K562 (cell line): ENCODE measurements at regions not wholly inside any gene's neighbourhood (a gene's known extent, or its start where the extent isn't known, plus 50 kb on each side); places are given as distances from the start of the nearest gene placed in this dataset.

Source experiments
- ATAC-seq: fragments of 200-7000 bp; cut with Tn5 transposase; 3 replicates; pipeline ENCODE4 v1.9.1; 2020; ENCODE audit warnings: moderate library complexity
- BruUV-seq: library from RNA; stranded (reverse); fragments of 400-500 nt; replicated peaks from 2 replicates; lab custom pipeline; 2021; lab: Mats Ljungman, UMichigan
- CTCF ChIA-PET: fragments of 300-600 bp; formaldehyde crosslinking; extraction: SDS; loops from one replicate; lab custom pipeline; 2021; ENCODE audit warnings: low intra/inter-chr PET ratio; lab: Yijun Ruan, JAX
- POLR2A ChIA-PET: fragments of 300-600, 350-650 bp; sonication (Branson Sonifier 250); formaldehyde crosslinking; extraction: SDS; loops from one replicate; lab custom pipeline; 2021; ENCODE audit warnings: antibody characterized with exemption, inconsistent platforms; lab: Yijun Ruan, JAX
- DNase-seq, 4 experiments: peaks; one replicate each; pipeline versions ENCODE4 v3.0.0 to v3.0.0-alpha.2; 2011 to 2018; ENCODE audit warnings: low spot score in 3 of 4, mixed read lengths in 3 of 4; ENCODE audit errors: extremely low read depth in 1 of 4
- FAIRE-seq: peaks from 2 replicates; lab custom pipeline; 2011; peaks lifted over from hg19 to GRCh38; lab: Jason Lieb, UNC
- H2AFZ ChIP-seq: 2 replicates; pipeline ENCODE4 v1.6.0; 2011; ENCODE audit warnings: low read depth, low read length, control low read depth, inconsistent platforms
- H3K27ac ChIP-seq: fragments of 200-600 bp; 3 replicates; pipeline ENCODE4 v1.8.0; 2011; ENCODE audit warnings: low read depth, mild to moderate bottlenecking, control low read depth, inconsistent platforms, low read length, moderate library complexity, mixed read lengths; ENCODE audit errors: extremely low read depth
- H3K27me3 ChIP-seq, 2 experiments: fragments of 300-600 bp in 1 of 2; 2 replicates in 1 of 2; 3 replicates in 1 of 2; pipeline versions ENCODE4 v1.6.0 to v1.8.0; 2011; ENCODE audit warnings: inconsistent platforms in 2 of 2, low read length in 2 of 2, mild to moderate bottlenecking in 1 of 2, mixed read lengths in 1 of 2, moderate library complexity in 1 of 2; ENCODE audit not compliant: control insufficient read depth in 2 of 2, insufficient read depth in 2 of 2
- H3K36me3 ChIP-seq: fragments of 300-600 bp; 3 replicates; pipeline ENCODE4 v1.8.0; 2011; ENCODE audit warnings: mild to moderate bottlenecking, low read length, inconsistent platforms; ENCODE audit not compliant: control insufficient read depth, insufficient read depth
- H3K4me1 ChIP-seq, 2 experiments: fragments of 200-600 bp in 1 of 2; replicated peaks in 1 of 2; 2 replicates in 1 of 2; 3 replicates in 1 of 2; pipeline versions ENCODE4 v1.5.1 to v1.8.0; 2011; ENCODE audit warnings: inconsistent platforms in 2 of 2, low read length in 2 of 2, mild to moderate bottlenecking in 1 of 2, mixed read lengths in 1 of 2, moderate library complexity in 1 of 2; ENCODE audit not compliant: control insufficient read depth in 2 of 2, insufficient read depth in 2 of 2
- H3K4me2 ChIP-seq: 2 replicates; pipeline ENCODE4 v1.6.1; 2011; ENCODE audit warnings: low read length, control low read depth, inconsistent platforms, mixed read lengths; ENCODE audit not compliant: insufficient read depth
- H3K4me3 ChIP-seq: fragments of 200-600 bp; sonication (generic), shearing (Covaris generic); 2 replicates; pipeline ENCODE4 v1.5.1; 2016; ENCODE audit warnings: control low read depth, inconsistent platforms
- H3K79me2 ChIP-seq: fragments of 200-600 bp; 3 replicates; pipeline ENCODE4 v1.8.0; 2011; ENCODE audit warnings: low read length, inconsistent platforms; ENCODE audit not compliant: control insufficient read depth, insufficient read depth
- H3K9ac ChIP-seq, 2 experiments: 2 replicates each; pipeline versions ENCODE4 v1.6.0 to v1.6.1; 2011; ENCODE audit warnings: low read depth in 2 of 2, low read length in 2 of 2, control low read depth in 1 of 2, inconsistent platforms in 1 of 2, mild to moderate bottlenecking in 1 of 2, mixed read lengths in 1 of 2; ENCODE audit not compliant: insufficient read depth in 1 of 2
- H3K9me1 ChIP-seq: one replicate; pipeline ENCODE4 v1.6.0; 2011; ENCODE audit warnings: inconsistent platforms, mild to moderate bottlenecking, low read length, moderate library complexity; ENCODE audit not compliant: control insufficient read depth, insufficient read depth
- H3K9me3 ChIP-seq: replicated peaks from 2 replicates; pipeline ENCODE4 v1.5.1; 2011; ENCODE audit warnings: low read depth, low read length, inconsistent platforms; ENCODE audit not compliant: control insufficient read depth, insufficient read depth
- H4K20me1 ChIP-seq: replicated peaks from 2 replicates; pipeline ENCODE4 v1.6.1; 2011; ENCODE audit warnings: low read length, inconsistent platforms, mixed read lengths; ENCODE audit not compliant: control insufficient read depth, insufficient read depth
- C11orf30 ChIP-seq: fragments of 450-650 bp; IDR thresholded peaks from 2 replicates; pipeline ENCODE4 v1.6.1; 2016; ENCODE audit warnings: low read depth, mild to moderate bottlenecking
- ELF1 ChIP-seq: fragments of 200-800 bp; sonication (Bioruptor generic); IDR thresholded peaks from 2 replicates; pipeline ENCODE4 v1.6.1; 2016; ENCODE audit warnings: missing genetic modification characterization, missing compliant biosample characterization
- ETS2 ChIP-seq: IDR thresholded peaks from 2 replicates; pipeline ENCODE4 v1.6.1; 2016; ENCODE audit warnings: borderline replicate concordance, missing genetic modification characterization, mild to moderate bottlenecking, moderate library complexity, missing compliant biosample characterization; ENCODE audit not compliant: poor library complexity, severe bottlenecking
- HMGN3 ChIP-seq: IDR thresholded peaks from 2 replicates; pipeline ENCODE4 v1.6.1; 2011; ENCODE audit warnings: borderline replicate concordance, low read depth, mild to moderate bottlenecking, mixed read lengths, low read length; ENCODE audit not compliant: insufficient read length; ENCODE audit errors: extremely low read depth
- HNRNPUL1 ChIP-seq: fragments of 200-400 bp; formaldehyde crosslinking; IDR thresholded peaks from 2 replicates; pipeline ENCODE4 v1.6.1; 2017; ENCODE audit warnings: low read length
- JUN ChIP-seq, 2 experiments: sonication (generic) in 1 of 2; formaldehyde crosslinking in 1 of 2; IDR thresholded peaks; 2 replicates each; pipeline versions ENCODE4 v1.6.1 to v1.8.0; 2012 to 2022; ENCODE audit warnings: borderline replicate concordance in 2 of 2, mild to moderate bottlenecking in 2 of 2, improper control_type of control experiment in 1 of 2, low read depth in 1 of 2, low read length in 1 of 2, missing genetic modification reagents in 1 of 2
- NEUROD1 ChIP-seq: fragments of 150-350 bp; IDR thresholded peaks from 2 replicates; pipeline ENCODE4 v1.6.1; 2014; ENCODE audit warnings: borderline replicate concordance, low read length, low read depth; ENCODE audit not compliant: partially characterized antibody
- NR3C1 ChIP-seq: sonication (generic); formaldehyde crosslinking; IDR thresholded peaks from 2 replicates; pipeline ENCODE4 v1.8.1; 2022; ENCODE audit warnings: missing genetic modification reagents
- OTX1 ChIP-seq: fragments of 450-650 bp; formaldehyde crosslinking; IDR thresholded peaks from 2 replicates; pipeline ENCODE4 v1.4.0; 2022; ENCODE audit warnings: mild to moderate bottlenecking
- PRPF4 ChIP-seq: fragments of 200-400 bp; formaldehyde crosslinking; IDR thresholded peaks from one replicate; pipeline ENCODE4 v1.6.1; 2017; ENCODE audit warnings: low read length, low read depth, mild to moderate bottlenecking; ENCODE audit not compliant: insufficient read depth, poor library complexity, severe bottlenecking
- SPI1 ChIP-seq: IDR thresholded peaks from 2 replicates; pipeline ENCODE4 v1.6.1; 2011; ENCODE audit warnings: low read depth, low read length, control low read depth, borderline replicate concordance
- ZBED1 ChIP-seq: IDR thresholded peaks from 2 replicates; pipeline ENCODE4 v1.6.1; 2014
- ZNF695 ChIP-seq: fragments of 450-650 bp; formaldehyde crosslinking; IDR thresholded peaks from 2 replicates; pipeline ENCODE4 v1.4.0; 2020; ENCODE audit warnings: mild to moderate bottlenecking, moderate library complexity
- WGBS: fragments of 100-300 bp; shearing (Covaris generic); methylation state at CpG from one replicate; pipeline ENCODE4 v1.1.6; 2016; ENCODE audit warnings: low coverage, mixed read lengths; ENCODE audit not compliant: insufficient coverage; ENCODE audit errors: missing lambda C conversion rate; 5-methylcytosine and 5-hydroxymethylcytosine counted together
- in situ Hi-C: fragments of 300-500 bp; cut with MboI; formaldehyde crosslinking; loops from 4 replicates; pipeline ENCODE4 v1.15.0; 2018; ENCODE audit warnings: inconsistent platforms, mixed read lengths
- intact Hi-C: fragments of 100-400 bp; cut with micrococcal nuclease; formaldehyde crosslinking; loops from 2 replicates; pipeline ENCODE4 v1.14.2; 2022
- TF ChIP-seq, protein P1 (sequence below), 2 experiments: IDR thresholded peaks; 2 replicates each; pipeline ENCODE4 v1.6.1; 2011; ENCODE audit warnings: borderline replicate concordance in 1 of 2, control low read depth in 1 of 2, low read depth in 1 of 2, low read length in 1 of 2, mild to moderate bottlenecking in 1 of 2, mixed read lengths in 1 of 2, moderate library complexity in 1 of 2; ENCODE audit not compliant: insufficient read depth in 1 of 2, insufficient read length in 1 of 2, poor library complexity in 1 of 2, severe bottlenecking in 1 of 2; ENCODE audit errors: extremely low read depth in 1 of 2
- TF ChIP-seq, protein P2 (sequence below): fragments of 250-450 bp; sonication (Bioruptor Pico); IDR thresholded peaks from 2 replicates; pipeline ENCODE4 v1.4.0; 2020

DNA sequence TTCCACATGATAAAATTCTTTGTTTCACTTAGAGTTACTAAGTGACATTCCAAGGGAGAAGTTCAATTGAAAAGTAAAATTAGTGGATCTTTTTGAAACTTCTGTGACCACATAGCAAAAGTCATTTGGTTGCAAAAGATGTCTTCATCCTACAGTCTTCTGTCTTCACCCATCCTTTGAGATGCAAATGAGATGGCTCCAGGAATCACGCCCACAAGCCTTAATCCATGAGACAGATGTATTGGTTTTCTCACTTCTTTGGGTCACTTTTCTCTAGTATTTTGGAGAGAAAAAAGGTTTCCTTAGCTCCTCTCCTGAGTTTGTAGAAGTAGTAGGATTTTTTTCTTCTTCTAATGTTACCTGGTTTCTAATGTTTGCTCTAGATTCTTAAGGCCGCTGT is 259.5 kb upstream of the SLC10A2 start:
- Histone ChIP-seq H3K79me2 (no peaks in the 10 kb centered on the region), H3K4me2 (no peak overlapping the region), H3K4me3 (no peak overlapping the region), H4K20me1 (no peaks in the 10 kb centered on the region), H3K9ac (no peak overlapping the region), H3K27me3 (no peaks in the 10 kb centered on the region), H3K4me1 (no peaks in the 10 kb centered on the region), H3K9me1 (no peaks in the 10 kb centered on the region), H3K27ac (no peak overlapping the region), H3K36me3 (no peaks in the 10 kb centered on the region), H2AFZ (no peak overlapping the region), H3K9me3 (no peaks in the 10 kb centered on the region)
- in situ Hi-C loops, result no loop called here
- WGBS, result 0% methylated on average over 2 of the region's 2 CpGs
- FAIRE-seq (no peak), ATAC-seq (no peak), DNase-seq (no peak)
- BruUV-seq, result no TSS peak
- ChIA-PET CTCF (no interaction called here), POLR2A (no interaction called here)
- TF ChIP-seq NR3C1 (CRISPR knock-in tag) (no peak), ZBED1 (no peak), ETS2 (tag) (no peak), HMGN3 (no peak), ELF1 (no peak), PRPF4 (no peak), HNRNPUL1 (no peak), JUN (IDR thresholded peaks at IDR 0.05; ENCODE audit: borderline replicate concordance, low read depth, low read length) (no peak), JUN (CRISPR knock-in tag; IDR thresholded peaks at IDR 0.05; ENCODE audit: borderline replicate concordance) (no peak), C11orf30 (no peak), ZNF695 (CRISPR knock-in tag) (no peak), SPI1 (no peak), OTX1 (CRISPR knock-in tag) (no peak), NEUROD1 (no peak)
- TF ChIP-seq, protein P1, sequence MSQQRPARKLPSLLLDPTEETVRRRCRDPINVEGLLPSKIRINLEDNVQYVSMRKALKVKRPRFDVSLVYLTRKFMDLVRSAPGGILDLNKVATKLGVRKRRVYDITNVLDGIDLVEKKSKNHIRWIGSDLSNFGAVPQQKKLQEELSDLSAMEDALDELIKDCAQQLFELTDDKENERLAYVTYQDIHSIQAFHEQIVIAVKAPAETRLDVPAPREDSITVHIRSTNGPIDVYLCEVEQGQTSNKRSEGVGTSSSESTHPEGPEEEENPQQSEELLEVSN (IDR thresholded peaks at IDR 0.05; ENCODE audit: borderline replicate concordance in 1 of 2, extremely low read depth in 1 of 2, insufficient read depth in 1 of 2, insufficient read length in 1 of 2, low read depth in 1 of 2, low read length in 1 of 2, poor library complexity in 1 of 2, severe bottlenecking in 1 of 2), result no peak
- TF ChIP-seq, protein P2, sequence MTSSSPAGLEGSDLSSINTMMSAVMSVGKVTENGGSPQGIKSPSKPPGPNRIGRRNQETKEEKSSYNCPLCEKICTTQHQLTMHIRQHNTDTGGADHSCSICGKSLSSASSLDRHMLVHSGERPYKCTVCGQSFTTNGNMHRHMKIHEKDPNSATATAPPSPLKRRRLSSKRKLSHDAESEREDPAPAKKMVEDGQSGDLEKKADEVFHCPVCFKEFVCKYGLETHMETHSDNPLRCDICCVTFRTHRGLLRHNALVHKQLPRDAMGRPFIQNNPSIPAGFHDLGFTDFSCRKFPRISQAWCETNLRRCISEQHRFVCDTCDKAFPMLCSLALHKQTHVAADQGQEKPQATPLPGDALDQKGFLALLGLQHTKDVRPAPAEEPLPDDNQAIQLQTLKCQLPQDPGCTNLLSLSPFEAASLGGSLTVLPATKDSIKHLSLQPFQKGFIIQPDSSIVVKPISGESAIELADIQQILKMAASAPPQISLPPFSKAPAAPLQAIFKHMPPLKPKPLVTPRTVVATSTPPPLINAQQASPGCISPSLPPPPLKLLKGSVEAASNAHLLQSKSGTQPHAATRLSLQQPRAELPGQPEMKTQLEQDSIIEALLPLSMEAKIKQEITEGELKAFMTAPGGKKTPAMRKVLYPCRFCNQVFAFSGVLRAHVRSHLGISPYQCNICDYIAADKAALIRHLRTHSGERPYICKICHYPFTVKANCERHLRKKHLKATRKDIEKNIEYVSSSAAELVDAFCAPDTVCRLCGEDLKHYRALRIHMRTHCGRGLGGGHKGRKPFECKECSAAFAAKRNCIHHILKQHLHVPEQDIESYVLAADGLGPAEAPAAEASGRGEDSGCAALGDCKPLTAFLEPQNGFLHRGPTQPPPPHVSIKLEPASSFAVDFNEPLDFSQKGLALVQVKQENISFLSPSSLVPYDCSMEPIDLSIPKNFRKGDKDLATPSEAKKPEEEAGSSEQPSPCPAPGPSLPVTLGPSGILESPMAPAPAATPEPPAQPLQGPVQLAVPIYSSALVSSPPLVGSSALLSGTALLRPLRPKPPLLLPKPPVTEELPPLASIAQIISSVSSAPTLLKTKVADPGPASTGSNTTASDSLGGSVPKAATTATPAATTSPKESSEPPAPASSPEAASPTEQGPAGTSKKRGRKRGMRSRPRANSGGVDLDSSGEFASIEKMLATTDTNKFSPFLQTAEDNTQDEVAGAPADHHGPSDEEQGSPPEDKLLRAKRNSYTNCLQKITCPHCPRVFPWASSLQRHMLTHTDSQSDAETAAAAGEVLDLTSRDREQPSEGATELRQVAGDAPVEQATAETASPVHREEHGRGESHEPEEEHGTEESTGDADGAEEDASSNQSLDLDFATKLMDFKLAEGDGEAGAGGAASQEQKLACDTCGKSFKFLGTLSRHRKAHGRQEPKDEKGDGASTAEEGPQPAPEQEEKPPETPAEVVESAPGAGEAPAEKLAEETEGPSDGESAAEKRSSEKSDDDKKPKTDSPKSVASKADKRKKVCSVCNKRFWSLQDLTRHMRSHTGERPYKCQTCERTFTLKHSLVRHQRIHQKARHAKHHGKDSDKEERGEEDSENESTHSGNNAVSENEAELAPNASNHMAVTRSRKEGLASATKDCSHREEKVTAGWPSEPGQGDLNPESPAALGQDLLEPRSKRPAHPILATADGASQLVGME (CRISPR knock-in tag), result no peak
- intact Hi-C loops, result no loop called here
